ENCODE measurements at regions not wholly inside any gene's neighbourhood (a gene's known extent, or its start where the extent isn't known, plus 50 kb on each side); places are given as distances from the start of the nearest gene placed in this dataset.

- Histone ChIP-seq H3K79me2 (replicated peaks; ENCODE audit: insufficient read depth) (no peaks in the 10 kb centered on the region), H3K27me3 (ENCODE audit: insufficient read depth) (no peaks in the 10 kb centered on the region), H3K4me3 (no peak overlapping the region), H3K36me3 (ENCODE audit: insufficient read depth) (no peaks in the 10 kb centered on the region), H3K9me2 (ENCODE audit: insufficient read depth) (0 out of 2 replicates have a peak, but pooled peaks cover 3% of the 10 kb centered on the region), H3K27ac (ENCODE audit: low read depth) (no peak overlapping the region), H2AFZ (no peak overlapping the region), H4K20me1 (replicated peaks; ENCODE audit: insufficient read depth) (no peaks in the 10 kb centered on the region), H3F3A (replicated peaks; ENCODE audit: low read depth) (no peaks in the 10 kb centered on the region), H3K4me2 (no peak overlapping the region), H3K4me1 (ENCODE audit: insufficient read depth) (peaks cover 9% of the 10 kb centered on the region; the same call in 1 of the 2 replicates)
- TF ChIP-seq POLR2AphosphoS5 (IDR thresholded peaks at IDR 0.05; ENCODE audit: low read depth) (no peak), ZNF331 (CRISPR knock-in tag; IDR thresholded peaks at IDR 0.05; ENCODE audit: low read depth) (no peak), CREB1 (CRISPR knock-in tag; IDR thresholded peaks at IDR 0.05; ENCODE audit: low read depth) (no peak), ZNF114 (CRISPR knock-in tag; IDR thresholded peaks at IDR 0.05) (no peak), EZH2phosphoT487 (IDR thresholded peaks at IDR 0.05; ENCODE audit: unreplicated experiment) (no peak), EZH2 (IDR thresholded peaks at IDR 0.05; ENCODE audit: low read depth, unreplicated experiment) (no peak), STAT1 (IDR thresholded peaks at IDR 0.05; ENCODE audit: unreplicated experiment) (no peak), JUNB (IDR thresholded peaks at IDR 0.05; ENCODE audit: unreplicated experiment) (no peak), NANOG (IDR thresholded peaks at IDR 0.05; ENCODE audit: borderline replicate concordance) (no peak)
- TF ChIP-seq, protein P1, sequence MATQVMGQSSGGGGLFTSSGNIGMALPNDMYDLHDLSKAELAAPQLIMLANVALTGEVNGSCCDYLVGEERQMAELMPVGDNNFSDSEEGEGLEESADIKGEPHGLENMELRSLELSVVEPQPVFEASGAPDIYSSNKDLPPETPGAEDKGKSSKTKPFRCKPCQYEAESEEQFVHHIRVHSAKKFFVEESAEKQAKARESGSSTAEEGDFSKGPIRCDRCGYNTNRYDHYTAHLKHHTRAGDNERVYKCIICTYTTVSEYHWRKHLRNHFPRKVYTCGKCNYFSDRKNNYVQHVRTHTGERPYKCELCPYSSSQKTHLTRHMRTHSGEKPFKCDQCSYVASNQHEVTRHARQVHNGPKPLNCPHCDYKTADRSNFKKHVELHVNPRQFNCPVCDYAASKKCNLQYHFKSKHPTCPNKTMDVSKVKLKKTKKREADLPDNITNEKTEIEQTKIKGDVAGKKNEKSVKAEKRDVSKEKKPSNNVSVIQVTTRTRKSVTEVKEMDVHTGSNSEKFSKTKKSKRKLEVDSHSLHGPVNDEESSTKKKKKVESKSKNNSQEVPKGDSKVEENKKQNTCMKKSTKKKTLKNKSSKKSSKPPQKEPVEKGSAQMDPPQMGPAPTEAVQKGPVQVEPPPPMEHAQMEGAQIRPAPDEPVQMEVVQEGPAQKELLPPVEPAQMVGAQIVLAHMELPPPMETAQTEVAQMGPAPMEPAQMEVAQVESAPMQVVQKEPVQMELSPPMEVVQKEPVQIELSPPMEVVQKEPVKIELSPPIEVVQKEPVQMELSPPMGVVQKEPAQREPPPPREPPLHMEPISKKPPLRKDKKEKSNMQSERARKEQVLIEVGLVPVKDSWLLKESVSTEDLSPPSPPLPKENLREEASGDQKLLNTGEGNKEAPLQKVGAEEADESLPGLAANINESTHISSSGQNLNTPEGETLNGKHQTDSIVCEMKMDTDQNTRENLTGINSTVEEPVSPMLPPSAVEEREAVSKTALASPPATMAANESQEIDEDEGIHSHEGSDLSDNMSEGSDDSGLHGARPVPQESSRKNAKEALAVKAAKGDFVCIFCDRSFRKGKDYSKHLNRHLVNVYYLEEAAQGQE (IDR thresholded peaks at IDR 0.05; ENCODE audit: unreplicated experiment): no peak
- TF ChIP-seq, protein P2, sequence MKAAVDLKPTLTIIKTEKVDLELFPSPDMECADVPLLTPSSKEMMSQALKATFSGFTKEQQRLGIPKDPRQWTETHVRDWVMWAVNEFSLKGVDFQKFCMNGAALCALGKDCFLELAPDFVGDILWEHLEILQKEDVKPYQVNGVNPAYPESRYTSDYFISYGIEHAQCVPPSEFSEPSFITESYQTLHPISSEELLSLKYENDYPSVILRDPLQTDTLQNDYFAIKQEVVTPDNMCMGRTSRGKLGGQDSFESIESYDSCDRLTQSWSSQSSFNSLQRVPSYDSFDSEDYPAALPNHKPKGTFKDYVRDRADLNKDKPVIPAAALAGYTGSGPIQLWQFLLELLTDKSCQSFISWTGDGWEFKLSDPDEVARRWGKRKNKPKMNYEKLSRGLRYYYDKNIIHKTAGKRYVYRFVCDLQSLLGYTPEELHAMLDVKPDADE (IDR thresholded peaks at IDR 0.05): no peak
- TF ChIP-seq, protein P3, sequence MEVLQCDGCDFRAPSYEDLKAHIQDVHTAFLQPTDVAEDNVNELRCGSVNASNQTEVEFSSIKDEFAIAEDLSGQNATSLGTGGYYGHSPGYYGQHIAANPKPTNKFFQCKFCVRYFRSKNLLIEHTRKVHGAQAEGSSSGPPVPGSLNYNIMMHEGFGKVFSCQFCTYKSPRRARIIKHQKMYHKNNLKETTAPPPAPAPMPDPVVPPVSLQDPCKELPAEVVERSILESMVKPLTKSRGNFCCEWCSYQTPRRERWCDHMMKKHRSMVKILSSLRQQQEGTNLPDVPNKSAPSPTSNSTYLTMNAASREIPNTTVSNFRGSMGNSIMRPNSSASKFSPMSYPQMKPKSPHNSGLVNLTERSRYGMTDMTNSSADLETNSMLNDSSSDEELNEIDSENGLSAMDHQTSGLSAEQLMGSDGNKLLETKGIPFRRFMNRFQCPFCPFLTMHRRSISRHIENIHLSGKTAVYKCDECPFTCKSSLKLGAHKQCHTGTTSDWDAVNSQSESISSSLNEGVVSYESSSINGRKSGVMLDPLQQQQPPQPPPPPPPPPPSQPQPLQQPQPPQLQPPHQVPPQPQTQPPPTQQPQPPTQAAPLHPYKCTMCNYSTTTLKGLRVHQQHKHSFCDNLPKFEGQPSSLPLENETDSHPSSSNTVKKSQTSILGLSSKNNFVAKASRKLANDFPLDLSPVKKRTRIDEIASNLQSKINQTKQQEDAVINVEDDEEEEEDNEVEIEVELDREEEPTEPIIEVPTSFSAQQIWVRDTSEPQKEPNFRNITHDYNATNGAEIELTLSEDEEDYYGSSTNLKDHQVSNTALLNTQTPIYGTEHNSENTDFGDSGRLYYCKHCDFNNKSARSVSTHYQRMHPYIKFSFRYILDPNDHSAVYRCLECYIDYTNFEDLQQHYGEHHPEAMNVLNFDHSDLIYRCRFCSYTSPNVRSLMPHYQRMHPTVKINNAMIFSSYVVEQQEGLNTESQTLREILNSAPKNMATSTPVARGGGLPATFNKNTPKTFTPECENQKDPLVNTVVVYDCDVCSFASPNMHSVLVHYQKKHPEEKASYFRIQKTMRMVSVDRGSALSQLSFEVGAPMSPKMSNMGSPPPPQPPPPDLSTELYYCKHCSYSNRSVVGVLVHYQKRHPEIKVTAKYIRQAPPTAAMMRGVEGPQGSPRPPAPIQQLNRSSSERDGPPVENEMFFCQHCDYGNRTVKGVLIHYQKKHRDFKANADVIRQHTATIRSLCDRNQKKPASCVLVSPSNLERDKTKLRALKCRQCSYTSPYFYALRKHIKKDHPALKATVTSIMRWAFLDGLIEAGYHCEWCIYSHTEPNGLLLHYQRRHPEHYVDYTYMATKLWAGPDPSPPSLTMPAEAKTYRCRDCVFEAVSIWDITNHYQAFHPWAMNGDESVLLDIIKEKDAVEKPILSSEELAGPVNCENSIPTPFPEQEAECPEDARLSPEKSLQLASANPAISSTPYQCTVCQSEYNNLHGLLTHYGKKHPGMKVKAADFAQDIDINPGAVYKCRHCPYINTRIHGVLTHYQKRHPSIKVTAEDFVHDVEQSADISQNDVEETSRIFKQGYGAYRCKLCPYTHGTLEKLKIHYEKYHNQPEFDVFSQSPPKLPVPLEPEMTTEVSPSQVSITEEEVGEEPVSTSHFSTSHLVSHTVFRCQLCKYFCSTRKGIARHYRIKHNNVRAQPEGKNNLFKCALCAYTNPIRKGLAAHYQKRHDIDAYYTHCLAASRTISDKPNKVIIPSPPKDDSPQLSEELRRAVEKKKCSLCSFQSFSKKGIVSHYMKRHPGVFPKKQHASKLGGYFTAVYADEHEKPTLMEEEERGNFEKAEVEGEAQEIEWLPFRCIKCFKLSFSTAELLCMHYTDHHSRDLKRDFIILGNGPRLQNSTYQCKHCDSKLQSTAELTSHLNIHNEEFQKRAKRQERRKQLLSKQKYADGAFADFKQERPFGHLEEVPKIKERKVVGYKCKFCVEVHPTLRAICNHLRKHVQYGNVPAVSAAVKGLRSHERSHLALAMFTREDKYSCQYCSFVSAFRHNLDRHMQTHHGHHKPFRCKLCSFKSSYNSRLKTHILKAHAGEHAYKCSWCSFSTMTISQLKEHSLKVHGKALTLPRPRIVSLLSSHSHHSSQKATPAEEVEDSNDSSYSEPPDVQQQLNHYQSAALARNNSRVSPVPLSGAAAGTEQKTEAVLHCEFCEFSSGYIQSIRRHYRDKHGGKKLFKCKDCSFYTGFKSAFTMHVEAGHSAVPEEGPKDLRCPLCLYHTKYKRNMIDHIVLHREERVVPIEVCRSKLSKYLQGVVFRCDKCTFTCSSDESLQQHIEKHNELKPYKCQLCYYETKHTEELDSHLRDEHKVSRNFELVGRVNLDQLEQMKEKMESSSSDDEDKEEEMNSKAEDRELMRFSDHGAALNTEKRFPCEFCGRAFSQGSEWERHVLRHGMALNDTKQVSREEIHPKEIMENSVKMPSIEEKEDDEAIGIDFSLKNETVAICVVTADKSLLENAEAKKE (CRISPR knock-in tag; IDR thresholded peaks at IDR 0.05): no peak
- TF ChIP-seq, protein P4, sequence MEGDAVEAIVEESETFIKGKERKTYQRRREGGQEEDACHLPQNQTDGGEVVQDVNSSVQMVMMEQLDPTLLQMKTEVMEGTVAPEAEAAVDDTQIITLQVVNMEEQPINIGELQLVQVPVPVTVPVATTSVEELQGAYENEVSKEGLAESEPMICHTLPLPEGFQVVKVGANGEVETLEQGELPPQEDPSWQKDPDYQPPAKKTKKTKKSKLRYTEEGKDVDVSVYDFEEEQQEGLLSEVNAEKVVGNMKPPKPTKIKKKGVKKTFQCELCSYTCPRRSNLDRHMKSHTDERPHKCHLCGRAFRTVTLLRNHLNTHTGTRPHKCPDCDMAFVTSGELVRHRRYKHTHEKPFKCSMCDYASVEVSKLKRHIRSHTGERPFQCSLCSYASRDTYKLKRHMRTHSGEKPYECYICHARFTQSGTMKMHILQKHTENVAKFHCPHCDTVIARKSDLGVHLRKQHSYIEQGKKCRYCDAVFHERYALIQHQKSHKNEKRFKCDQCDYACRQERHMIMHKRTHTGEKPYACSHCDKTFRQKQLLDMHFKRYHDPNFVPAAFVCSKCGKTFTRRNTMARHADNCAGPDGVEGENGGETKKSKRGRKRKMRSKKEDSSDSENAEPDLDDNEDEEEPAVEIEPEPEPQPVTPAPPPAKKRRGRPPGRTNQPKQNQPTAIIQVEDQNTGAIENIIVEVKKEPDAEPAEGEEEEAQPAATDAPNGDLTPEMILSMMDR (conservative IDR thresholded peaks at IDR 0.05; ENCODE audit: low read depth in 2 of 2): no peak
- no peak for ATAC-seq
- H3K36me3 Mint-ChIP-seq (ENCODE audit: low read depth): no peaks in the 10 kb centered on the region
- no peak overlapping the region for H3K4me3 Mint-ChIP-seq
- H3K9me3 Mint-ChIP-seq: no peaks in the 10 kb centered on the region
- H3K4me1 Mint-ChIP-seq: peaks cover 13% of the 10 kb centered on the region; the same call in 2 of the 3 replicates
- peaks cover 5% of the 10 kb centered on the region for H3K27me3 Mint-ChIP-seq (ENCODE audit: insufficient read depth, low read depth, poor library complexity)
- no peak overlapping the region for H3K27ac Mint-ChIP-seq
- DNase-seq (ENCODE audit: low spot score): no peak
Observed at GRCh38 chr5:74135033-74135432, 505.5 kb downstream of the ENC1 start.

Measured in GM23338 (cell line).